ENCODE measurements at regions not wholly inside any gene's neighbourhood (a gene's known extent, or its start where the extent isn't known, plus 50 kb on each side); places are given as distances from the start of the nearest gene placed in this dataset.

DNA sequence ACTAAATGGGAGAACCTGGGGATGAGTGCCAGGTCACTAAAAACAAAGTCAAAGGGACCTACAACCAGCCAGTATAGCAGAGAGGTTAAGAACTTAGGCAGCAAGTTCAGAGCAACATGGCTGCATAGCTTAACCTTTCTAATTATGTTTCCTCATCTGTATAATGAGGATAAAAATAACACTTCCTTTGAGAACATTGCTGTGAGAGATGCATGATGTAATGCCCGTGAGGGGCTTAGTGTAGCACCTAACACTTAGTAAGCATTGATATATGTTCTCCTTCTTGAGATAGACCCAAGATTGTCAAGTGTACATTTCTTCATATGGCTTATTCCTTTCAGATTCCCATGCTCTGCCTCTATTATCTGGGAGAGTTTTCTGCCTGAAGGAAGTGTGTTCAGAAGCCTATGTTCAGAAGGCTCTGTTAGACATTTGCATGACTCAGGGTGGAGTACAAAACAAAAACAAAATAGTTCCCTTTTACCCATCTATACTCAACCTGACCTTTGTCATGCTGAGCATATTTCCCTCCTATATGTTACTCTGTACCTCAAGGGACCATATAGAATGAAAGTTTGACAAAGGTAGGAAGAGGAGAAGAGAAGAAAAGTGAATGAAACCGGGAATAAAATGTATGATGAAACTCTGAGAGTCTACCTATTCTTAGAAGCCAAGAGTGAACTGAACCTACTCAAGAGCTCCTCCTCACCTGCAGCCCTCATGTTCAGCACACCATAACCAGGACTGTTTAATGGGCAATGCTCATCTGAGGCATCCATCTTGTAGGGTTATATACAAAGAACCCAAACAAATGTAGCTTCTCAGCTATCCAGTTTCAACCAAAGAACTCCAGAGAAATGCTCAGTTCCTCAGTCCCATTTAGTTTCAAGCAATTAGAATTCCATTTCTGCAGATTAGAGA is 70.7 kb upstream of the KCNMB2 start:
- no peak for TF ChIP-seq CTCF (conservative IDR thresholded peaks at IDR 0.05)
- no peak for TF ChIP-seq ZFX (IDR thresholded peaks at IDR 0.05)

Measured in C4-2B (cell line).